Brain microvascular endothelial cell (primary cell): ENCODE measurements at regions not wholly inside any gene's neighbourhood (a gene's known extent, or its start where the extent isn't known, plus 50 kb on each side); places are given as distances from the start of the nearest gene placed in this dataset.
"Not testable (repeated sequence)": the region's sequence is repeated elsewhere in the genome, so short reads cannot be mapped to it uniquely, and the experiment has no call there.

Experiments
- DNase-seq: peaks from one replicate; pipeline ENCODE4 v3.0.0-alpha.2; 2020
- H3K27ac ChIP-seq: fragments of 250-450 bp; sonication (Bioruptor Pico); 2 replicates; pipeline ENCODE4 v1.5.1; 2020; ENCODE audit warnings: mild to moderate bottlenecking, moderate library complexity
- H3K27me3 ChIP-seq: fragments of 250-450 bp; sonication (Bioruptor Pico); replicated peaks from 2 replicates; pipeline ENCODE4 v1.5.1; 2020; ENCODE audit warnings: mild to moderate bottlenecking
- H3K36me3 ChIP-seq: fragments of 250-450 bp; sonication (Bioruptor Pico); replicated peaks from 2 replicates; pipeline ENCODE4 v1.5.1; 2020; ENCODE audit warnings: mild to moderate bottlenecking
- H3K4me3 ChIP-seq: 2 replicates; pipeline ENCODE4 v1.5.1; 2011; ENCODE audit warnings: low read depth, mild to moderate bottlenecking, control low read depth, low read length, moderate library complexity
- in situ Hi-C: cut with HindIII; loops from 2 replicates; pipeline ENCODE4 v1.10.0; 2017; ENCODE audit warnings: low sequenced_read_pairs, low pct_ligation_motif_present
- TF ChIP-seq, protein P1 (sequence below): IDR thresholded peaks from 2 replicates; pipeline ENCODE4 v1.5.1; 2011; ENCODE audit warnings: low read depth, mild to moderate bottlenecking, moderate library complexity, low read length, control low read depth, inconsistent platforms; ENCODE audit errors: missing control alignments

DNA sequence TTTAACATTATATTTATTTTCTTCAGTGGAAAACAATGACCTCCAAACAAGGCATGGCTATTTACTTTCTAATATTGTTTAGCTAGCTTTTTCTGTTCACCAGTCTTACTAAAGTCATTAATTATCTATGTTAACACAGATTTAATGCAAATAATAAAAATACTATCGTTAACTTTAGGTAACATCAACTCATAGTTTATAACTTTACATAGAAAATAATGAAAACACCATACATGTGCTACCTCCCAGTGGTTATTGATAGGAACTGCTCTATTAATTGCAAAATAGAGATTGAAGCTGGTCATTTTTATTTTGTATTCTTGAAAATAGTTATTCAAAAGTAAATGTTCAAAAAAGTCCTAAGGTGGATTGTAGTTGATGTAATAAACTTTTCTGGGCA lies 78.3 kb upstream of the HCN1 start:
- H3K27ac ChIP-seq, result no peak overlapping the region
- in situ Hi-C loops, result no loop called here

DNA sequence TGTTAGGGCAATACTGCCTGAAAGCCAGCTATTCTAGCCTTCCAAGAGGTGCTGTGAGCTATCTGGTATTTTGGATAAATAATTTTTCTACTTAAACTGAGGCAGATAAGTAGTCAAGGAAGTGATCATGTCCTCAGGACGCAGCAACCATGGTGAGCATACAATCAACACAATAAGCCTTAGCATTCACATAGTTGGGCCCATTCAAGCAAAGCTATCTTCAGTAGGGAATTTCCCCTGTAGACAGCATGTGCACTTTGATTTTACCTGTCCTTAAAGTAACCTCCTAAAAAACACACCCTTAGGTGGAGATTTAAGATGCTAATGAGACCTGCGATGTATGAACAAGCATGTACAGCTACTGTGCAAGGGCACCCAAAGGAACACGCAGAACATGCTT lies 76.2 kb upstream of the HCN1 start:
- in situ Hi-C loops, result no loop called here
- TF ChIP-seq, protein P1, sequence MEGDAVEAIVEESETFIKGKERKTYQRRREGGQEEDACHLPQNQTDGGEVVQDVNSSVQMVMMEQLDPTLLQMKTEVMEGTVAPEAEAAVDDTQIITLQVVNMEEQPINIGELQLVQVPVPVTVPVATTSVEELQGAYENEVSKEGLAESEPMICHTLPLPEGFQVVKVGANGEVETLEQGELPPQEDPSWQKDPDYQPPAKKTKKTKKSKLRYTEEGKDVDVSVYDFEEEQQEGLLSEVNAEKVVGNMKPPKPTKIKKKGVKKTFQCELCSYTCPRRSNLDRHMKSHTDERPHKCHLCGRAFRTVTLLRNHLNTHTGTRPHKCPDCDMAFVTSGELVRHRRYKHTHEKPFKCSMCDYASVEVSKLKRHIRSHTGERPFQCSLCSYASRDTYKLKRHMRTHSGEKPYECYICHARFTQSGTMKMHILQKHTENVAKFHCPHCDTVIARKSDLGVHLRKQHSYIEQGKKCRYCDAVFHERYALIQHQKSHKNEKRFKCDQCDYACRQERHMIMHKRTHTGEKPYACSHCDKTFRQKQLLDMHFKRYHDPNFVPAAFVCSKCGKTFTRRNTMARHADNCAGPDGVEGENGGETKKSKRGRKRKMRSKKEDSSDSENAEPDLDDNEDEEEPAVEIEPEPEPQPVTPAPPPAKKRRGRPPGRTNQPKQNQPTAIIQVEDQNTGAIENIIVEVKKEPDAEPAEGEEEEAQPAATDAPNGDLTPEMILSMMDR, result no peak
- no peak for DNase-seq

More for the DNA sequence above, 78.3 kb upstream of the HCN1 start:
- Histone ChIP-seq H3K27me3 (no peaks in the 10 kb centered on the region), H3K4me3 (no peak overlapping the region), H3K36me3 (no peaks in the 10 kb centered on the region)
- TF ChIP-seq, protein P1, result no peak
- DNase-seq, result no peak

DNA sequence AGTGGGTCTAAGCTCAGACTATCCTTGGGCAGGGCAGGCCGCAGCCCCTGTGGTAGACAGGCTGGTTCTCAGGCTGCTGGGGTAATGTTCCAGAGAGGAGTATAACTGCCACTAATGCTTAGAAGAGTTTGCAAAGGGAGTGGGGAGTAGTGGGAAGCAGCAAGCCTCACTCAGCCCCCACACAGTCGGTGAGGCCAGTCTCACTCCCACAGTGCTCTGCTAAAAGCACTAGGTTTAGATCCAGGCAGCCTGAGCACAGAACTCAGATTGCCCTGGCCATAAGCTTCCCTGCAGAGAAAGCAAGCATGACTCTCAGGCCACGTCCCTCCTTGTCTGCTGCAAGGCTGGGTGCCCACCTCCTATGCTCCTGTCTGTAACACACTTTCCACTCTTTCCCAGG lies 69.4 kb upstream of the HCN1 start:
- Histone ChIP-seq H3K27me3 (no peaks in the 10 kb centered on the region), H3K36me3 (no peaks in the 10 kb centered on the region), H3K27ac (no peak overlapping the region), H3K4me3 (no peak overlapping the region)
- in situ Hi-C loops, result no loop called here
- DNase-seq, result no peak
- TF ChIP-seq, protein P1, result no peak

More for the DNA sequence above, 76.2 kb upstream of the HCN1 start:
- H3K27ac ChIP-seq, result no peak overlapping the region
- no peak overlapping the region for H3K4me3 ChIP-seq
- no peaks in the 10 kb centered on the region for H3K27me3 ChIP-seq
- no peaks in the 10 kb centered on the region for H3K36me3 ChIP-seq

DNA sequence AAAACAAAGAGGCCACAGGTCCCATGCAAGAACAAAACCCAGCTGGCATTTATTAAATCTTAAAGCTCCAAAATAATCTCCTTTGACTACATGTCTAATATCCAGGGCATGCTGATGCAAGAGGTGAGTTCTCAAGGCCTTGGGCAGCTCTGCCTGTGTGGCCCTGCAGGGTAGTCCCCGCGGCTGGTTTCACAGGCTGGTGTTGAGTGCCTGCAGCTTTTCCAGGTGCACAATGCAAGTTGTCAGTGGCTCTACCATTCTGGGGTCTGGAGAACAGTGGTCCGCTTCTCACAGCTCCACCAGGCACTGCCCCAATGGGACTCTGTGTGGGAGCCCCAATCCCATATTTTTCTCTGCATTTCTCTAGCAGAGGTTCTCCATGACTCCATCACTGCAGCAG lies 54.4 kb upstream of the HCN1 start:
- no peak overlapping the region for H3K27ac ChIP-seq
- H3K4me3 ChIP-seq, result no peak overlapping the region
- no peaks in the 10 kb centered on the region for H3K36me3 ChIP-seq
- H3K27me3 ChIP-seq, result no peaks in the 10 kb centered on the region
- DNase-seq, result no peak
- in situ Hi-C loops, result no loop called here
- TF ChIP-seq, protein P1, result no peak

DNA sequence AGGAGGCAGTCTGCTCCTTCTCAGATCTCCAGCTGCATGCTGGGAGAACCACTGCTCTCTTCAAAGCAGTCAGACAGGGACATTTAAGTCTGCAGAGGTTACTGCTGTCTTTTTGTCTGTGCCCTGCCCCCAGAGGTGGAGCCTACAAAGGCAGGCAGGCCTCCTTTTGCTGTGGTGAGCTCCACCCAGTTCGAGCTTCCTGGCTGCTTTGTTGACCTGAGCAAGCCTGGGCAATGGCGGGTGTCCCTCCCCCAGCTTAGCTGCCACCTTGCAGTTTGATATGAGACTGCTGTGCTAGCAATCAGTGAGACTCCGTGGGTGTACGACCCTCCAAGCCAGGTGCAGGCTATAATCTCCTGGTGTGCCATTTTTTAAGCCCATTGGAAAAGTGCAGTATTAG lies 52.3 kb upstream of the HCN1 start:
- H3K36me3 ChIP-seq, H3K4me3 ChIP-seq, DNase-seq, H3K27ac ChIP-seq, in situ Hi-C loops, H3K27me3 ChIP-seq: not testable (repeated sequence)
